Thyroid gland (tissue), 4 donors: ENCODE measurements at regions not wholly inside any gene's neighbourhood (a gene's known extent, or its start where the extent isn't known, plus 50 kb on each side); places are given as distances from the start of the nearest gene placed in this dataset.

Experiments
- DNase-seq, 2 donors: peaks; one replicate each; pipeline ENCODE4 v3.0.0-alpha.2; 2019
- H3K27ac ChIP-seq, 3 donors: fragments of 200-600 bp; sonication (generic); 1 replicate in 2 of 3; 2 replicates in 1 of 3; pipeline ENCODE4 v1.5.1; 2016 to 2019; ENCODE audit warnings: mild to moderate bottlenecking in 1 of 3, moderate library complexity in 1 of 3
- H3K27me3 ChIP-seq: fragments of 200-600 bp; sonication (generic); one replicate; pipeline ENCODE4 v1.5.1; 2019
- H3K36me3 ChIP-seq, 2 donors: fragments of 200-600 bp; sonication (generic); one replicate each; pipeline ENCODE4 v1.5.1; 2016 to 2019
- H3K4me1 ChIP-seq, 2 donors: fragments of 200-600 bp; sonication (generic); one replicate each; pipeline ENCODE4 v1.5.1; 2017 to 2019
- H3K4me3 ChIP-seq, 3 donors: fragments of 200-600 bp; sonication (generic); replicated peaks in 1 of 3; 1 replicate in 2 of 3; 2 replicates in 1 of 3; pipeline ENCODE4 v1.5.1; 2016; ENCODE audit warnings: mild to moderate bottlenecking in 1 of 3
- H3K9me3 ChIP-seq: fragments of 200-600 bp; sonication (generic); one replicate; pipeline ENCODE4 v1.5.1; 2017
- POLR2A ChIP-seq, 2 donors: fragments of 450-650 bp; IDR thresholded peaks; one replicate each; pipeline ENCODE4 v1.6.1; 2017; ENCODE audit warnings: antibody characterized with exemption in 2 of 2, mild to moderate bottlenecking in 2 of 2, moderate library complexity in 1 of 2
- WGBS, 2 donors: methylation state at CpG; one replicate each; pipeline ENCODE4 v1.1.5; 2017; 5-methylcytosine and 5-hydroxymethylcytosine counted together
- intact Hi-C: fragments of 100-400 bp; cut with DNase I; formaldehyde crosslinking; loops from one replicate; pipeline ENCODE4 v1.15.1; 2023
- TF ChIP-seq, protein P1 (sequence below), 6 experiments: fragments of 200-600 bp in 3 of 6; fragments of 450-650 bp in 3 of 6; sonication (generic) in 3 of 6; IDR thresholded peaks; one replicate each; pipeline ENCODE4 v1.5.1; 2016 to 2019; ENCODE audit warnings: antibody characterized with exemption in 6 of 6, mild to moderate bottlenecking in 2 of 6, inconsistent platforms in 1 of 6, moderate library complexity in 1 of 6

- no peaks in the 10 kb centered on the region for H3K36me3 ChIP-seq
- no peak overlapping the region for H3K4me3 ChIP-seq
- 89 to 90% methylated on average over 4 to 12 of the region's 14 CpGs for WGBS, 2 donors
- H3K9me3 ChIP-seq, result no peaks in the 10 kb centered on the region
- DNase-seq, result no peak
- no peaks in the 10 kb centered on the region for H3K27me3 ChIP-seq
- H3K4me1 ChIP-seq, result peaks cover 0 to 4% of the 10 kb centered on the region in 2 donors
- H3K27ac ChIP-seq, result no peak overlapping the region
- intact Hi-C loops, result no loop called here
- TF ChIP-seq, protein P1, sequence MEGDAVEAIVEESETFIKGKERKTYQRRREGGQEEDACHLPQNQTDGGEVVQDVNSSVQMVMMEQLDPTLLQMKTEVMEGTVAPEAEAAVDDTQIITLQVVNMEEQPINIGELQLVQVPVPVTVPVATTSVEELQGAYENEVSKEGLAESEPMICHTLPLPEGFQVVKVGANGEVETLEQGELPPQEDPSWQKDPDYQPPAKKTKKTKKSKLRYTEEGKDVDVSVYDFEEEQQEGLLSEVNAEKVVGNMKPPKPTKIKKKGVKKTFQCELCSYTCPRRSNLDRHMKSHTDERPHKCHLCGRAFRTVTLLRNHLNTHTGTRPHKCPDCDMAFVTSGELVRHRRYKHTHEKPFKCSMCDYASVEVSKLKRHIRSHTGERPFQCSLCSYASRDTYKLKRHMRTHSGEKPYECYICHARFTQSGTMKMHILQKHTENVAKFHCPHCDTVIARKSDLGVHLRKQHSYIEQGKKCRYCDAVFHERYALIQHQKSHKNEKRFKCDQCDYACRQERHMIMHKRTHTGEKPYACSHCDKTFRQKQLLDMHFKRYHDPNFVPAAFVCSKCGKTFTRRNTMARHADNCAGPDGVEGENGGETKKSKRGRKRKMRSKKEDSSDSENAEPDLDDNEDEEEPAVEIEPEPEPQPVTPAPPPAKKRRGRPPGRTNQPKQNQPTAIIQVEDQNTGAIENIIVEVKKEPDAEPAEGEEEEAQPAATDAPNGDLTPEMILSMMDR (IDR thresholded peaks at IDR 0.05), result no peak
- TF ChIP-seq POLR2A (IDR thresholded peaks at IDR 0.05), result no peak
Measured at GRCh38 chr12:132410849-132411248, 79.1 kb upstream of the FBRSL1 start.

DNA sequence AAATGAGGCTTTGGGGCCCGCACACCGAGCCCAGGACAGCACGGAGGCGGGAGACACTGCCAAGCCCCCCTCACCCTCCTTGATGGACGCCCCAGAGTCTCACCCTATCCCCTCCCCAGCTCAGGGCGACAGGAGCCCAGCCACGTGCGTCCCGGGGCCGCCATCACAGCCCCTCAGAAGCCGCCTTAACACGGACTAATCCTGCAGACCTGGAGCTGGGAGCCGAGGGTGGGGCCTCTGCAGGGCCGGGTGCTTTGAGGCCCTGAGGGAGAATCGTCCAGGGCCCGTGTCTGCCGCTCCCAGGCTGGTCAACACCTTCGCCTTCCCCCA is 79.7 kb upstream of the FBRSL1 start:
- Histone ChIP-seq H3K27ac (no peak overlapping the region), H3K4me3 (no peak overlapping the region), H3K36me3 (no peaks in the 10 kb centered on the region), H3K4me1 (peaks cover 0 to 4% of the 10 kb centered on the region in 2 donors), H3K27me3 (no peaks in the 10 kb centered on the region), H3K9me3 (no peaks in the 10 kb centered on the region)
- no peak for TF ChIP-seq POLR2A (IDR thresholded peaks at IDR 0.05)
- TF ChIP-seq, protein P1 (IDR thresholded peaks at IDR 0.05), result no peak
- intact Hi-C loops, result no loop called here
- 76 to 78% methylated on average over 13 to 18 of the region's 18 CpGs for WGBS, 2 donors
- no peak for DNase-seq

DNA sequence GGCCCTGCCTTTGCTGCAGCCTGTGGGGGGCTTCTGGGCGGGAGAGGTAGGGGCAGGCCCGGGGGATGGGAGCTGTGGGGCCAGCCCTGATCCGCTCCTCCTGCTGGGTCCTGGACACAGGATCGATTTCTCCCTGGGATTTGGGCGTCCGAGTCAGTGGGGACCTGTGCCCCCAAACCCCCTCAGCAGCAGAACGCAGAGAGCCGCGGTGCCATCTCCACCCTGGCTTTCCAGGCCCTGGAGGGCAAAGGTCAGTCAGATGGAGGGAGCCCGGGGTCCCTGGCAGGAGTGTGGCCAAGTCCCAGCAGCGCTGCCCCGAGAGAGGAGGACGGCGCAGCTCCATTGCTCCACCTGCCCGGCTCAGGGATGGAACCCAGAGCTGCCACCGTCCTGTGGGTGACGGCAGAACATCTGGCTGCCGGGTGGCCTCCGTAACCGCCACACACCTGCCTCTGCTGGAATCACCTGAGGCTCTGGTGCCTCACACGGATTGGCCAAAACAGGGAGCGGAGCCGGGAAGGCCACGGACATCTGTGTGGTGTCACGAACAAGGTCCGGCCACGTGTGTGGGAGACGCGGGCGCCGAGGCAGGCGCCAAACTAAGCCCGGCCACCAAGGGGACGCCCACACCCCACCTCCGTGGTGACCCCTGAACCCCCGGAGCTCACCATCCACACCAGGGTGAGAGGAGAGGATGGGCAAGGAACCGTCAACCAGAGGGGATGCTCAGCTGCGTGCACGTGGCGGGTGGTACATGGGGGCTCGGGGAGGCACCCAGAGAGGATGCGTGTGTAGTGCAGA is 80.3 kb upstream of the FBRSL1 start:
- no peak overlapping the region for H3K27ac ChIP-seq
- H3K36me3 ChIP-seq, result no peaks in the 10 kb centered on the region
- 90 to 91% methylated on average over 28 to 38 of the region's 42 CpGs for WGBS, 2 donors
- no peaks in the 10 kb centered on the region for H3K9me3 ChIP-seq
- no peak for TF ChIP-seq POLR2A (IDR thresholded peaks at IDR 0.05)
- TF ChIP-seq, protein P1 (IDR thresholded peaks at IDR 0.05), result no peak
- DNase-seq, result no peak
- H3K4me3 ChIP-seq, result no peak overlapping the region
- intact Hi-C loops, result loop anchor here (10.0 kb wide), 1 partner anchor 255 kb away; no protein-coding TSS in a partner anchor
- no peaks in the 10 kb centered on the region for H3K27me3 ChIP-seq
- no peaks in the 10 kb centered on the region for H3K4me1 ChIP-seq

DNA sequence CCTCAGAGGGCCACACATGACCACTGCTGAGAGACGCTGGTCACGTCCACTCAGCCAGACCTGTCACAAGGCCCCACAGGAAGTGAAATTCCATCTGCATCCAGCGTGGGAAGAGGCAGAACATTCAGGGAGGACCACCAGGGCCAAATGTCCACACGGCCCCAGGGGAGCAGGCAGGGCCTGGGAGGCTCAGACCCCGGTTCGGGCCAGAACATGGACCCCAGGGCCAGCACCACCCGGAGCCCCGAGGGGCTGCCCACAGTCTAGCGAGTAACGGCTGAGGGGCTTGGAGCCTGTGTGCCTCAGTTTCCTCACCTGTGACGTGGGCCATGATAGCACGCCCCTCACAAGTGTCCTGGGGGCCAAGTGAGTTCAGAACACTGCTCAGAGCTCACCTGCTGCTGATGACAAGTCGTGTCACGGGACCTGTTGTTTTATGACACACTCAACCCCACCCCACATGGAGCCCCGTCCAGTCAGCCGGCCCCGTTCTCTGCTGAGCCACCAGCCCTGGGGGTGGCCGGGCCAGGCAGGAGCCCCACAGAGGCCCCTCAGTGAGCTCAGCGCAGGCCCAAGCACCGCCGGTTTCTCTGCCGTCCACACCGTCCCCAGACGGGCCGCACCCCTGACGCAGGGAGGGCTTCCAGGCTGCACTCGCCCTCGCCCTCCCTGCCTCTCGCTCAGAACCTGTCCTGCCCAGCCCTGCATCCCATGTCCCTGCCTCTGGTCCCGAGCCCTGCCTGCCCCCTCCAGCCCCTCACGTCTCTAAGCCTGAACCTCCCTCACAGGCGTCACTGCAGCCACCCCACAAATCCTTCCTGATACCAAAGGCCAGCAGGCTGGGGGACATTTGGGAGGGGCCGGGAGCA is 79.5 kb upstream of the GALNT9 start:
- H3K9me3 ChIP-seq, result no peaks in the 10 kb centered on the region
- TF ChIP-seq, protein P1 (IDR thresholded peaks at IDR 0.05), result no peak
- no peak for TF ChIP-seq POLR2A (IDR thresholded peaks at IDR 0.05)
- H3K27ac ChIP-seq, result no peak overlapping the region
- 82 to 86% methylated on average over 11 to 21 of the region's 33 CpGs for WGBS, 2 donors
- intact Hi-C loops, result loop anchor here (10.0 kb wide), 1 partner anchor 254 kb away; no protein-coding TSS in a partner anchor
- H3K4me1 ChIP-seq, result no peaks in the 10 kb centered on the region
- DNase-seq, result no peak
- H3K4me3 ChIP-seq, result no peak overlapping the region
- H3K27me3 ChIP-seq, result no peaks in the 10 kb centered on the region
- no peaks in the 10 kb centered on the region for H3K36me3 ChIP-seq

DNA sequence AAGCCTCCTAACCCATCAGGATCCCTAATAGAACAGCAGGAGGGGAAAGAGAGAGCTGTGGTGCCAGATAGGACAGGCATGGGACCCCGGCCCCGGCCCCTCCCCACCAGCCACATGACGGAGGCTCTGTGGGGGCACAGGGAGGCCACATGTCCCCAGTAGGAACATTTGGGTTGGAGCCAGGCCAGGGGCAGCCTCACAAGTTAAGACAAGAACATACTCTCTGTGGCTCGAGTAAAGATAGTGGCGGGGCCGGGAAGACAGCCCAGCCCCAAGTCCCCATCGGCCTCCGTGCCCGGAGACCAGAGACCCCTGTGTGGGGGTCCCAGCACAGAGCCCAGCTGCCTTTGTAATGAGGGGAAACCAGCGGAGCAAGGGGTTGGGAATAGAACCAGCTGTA is 78.6 kb upstream of the GALNT9 start:
- TF ChIP-seq, protein P1 (IDR thresholded peaks at IDR 0.05), result no peak
- TF ChIP-seq POLR2A (IDR thresholded peaks at IDR 0.05), result no peak
- intact Hi-C loops, result loop anchor here (10.0 kb wide), 1 partner anchor 253 kb away; no protein-coding TSS in a partner anchor
- Histone ChIP-seq H3K27ac (no peak overlapping the region), H3K27me3 (no peaks in the 10 kb centered on the region), H3K9me3 (no peaks in the 10 kb centered on the region), H3K4me3 (no peak overlapping the region), H3K36me3 (no peaks in the 10 kb centered on the region), H3K4me1 (no peaks in the 10 kb centered on the region)
- DNase-seq, result no peak
- 74 to 75% methylated on average over 7 to 10 of the region's 10 CpGs for WGBS, 2 donors
